22Rv1 (cell line): ENCODE measurements at regions not wholly inside any gene's neighbourhood (a gene's known extent, or its start where the extent isn't known, plus 50 kb on each side); places are given as distances from the start of the nearest gene placed in this dataset.
A peak's percentile ranks its signal among the peaks of the same experiment; 100 is the strongest.

Experiments
- H3K27ac ChIP-seq: fragments of 450-650 bp; 2 replicates; pipeline ENCODE4 v1.5.1; 2017
- CTCF ChIP-seq: fragments of 450-650 bp; IDR thresholded peaks from 2 replicates; pipeline ENCODE4 v1.5.1; 2017; ENCODE audit warnings: mild to moderate bottlenecking
- ZFX ChIP-seq: fragments of 450-650 bp; IDR thresholded peaks from 2 replicates; pipeline ENCODE4 v1.6.1; 2017; ENCODE audit warnings: antibody characterized with exemption, borderline replicate concordance

- TF ChIP-seq ZFX, result no peak
- TF ChIP-seq CTCF, result no peak
- H3K27ac ChIP-seq, result no peak overlapping the region
Measured at GRCh38 chr6:158879180-158879579, 60.0 kb upstream of the EZR start.

DNA sequence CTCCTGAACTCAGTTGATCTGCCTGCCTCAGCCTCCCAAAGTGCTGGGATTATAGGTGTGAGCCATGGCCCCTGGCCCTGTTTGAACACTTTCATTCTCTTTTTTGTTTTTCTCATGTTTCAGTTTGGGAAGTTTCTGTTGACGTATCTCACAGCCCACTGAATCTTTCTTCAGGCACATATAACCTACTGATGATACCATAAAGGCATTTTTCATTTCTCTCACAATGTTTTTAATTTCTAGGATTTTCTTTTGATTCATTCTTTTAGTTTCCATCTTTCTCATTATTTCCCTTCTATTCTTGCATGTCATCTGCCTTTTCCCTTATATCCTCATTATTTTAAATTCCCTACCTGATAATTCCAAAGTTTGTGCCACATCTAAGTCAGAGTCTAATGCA is 58.5 kb upstream of the EZR start:
- TF ChIP-seq CTCF, result no peak
- TF ChIP-seq ZFX, result no peak

GRCh38 chr6:158876886-158877285 is 57.7 kb upstream of the EZR start:
- no peak for TF ChIP-seq ZFX
- no peak for TF ChIP-seq CTCF
- H3K27ac ChIP-seq, result no peak overlapping the region

More for the DNA sequence above, 58.5 kb upstream of the EZR start:
- H3K27ac ChIP-seq, result no peak overlapping the region

DNA sequence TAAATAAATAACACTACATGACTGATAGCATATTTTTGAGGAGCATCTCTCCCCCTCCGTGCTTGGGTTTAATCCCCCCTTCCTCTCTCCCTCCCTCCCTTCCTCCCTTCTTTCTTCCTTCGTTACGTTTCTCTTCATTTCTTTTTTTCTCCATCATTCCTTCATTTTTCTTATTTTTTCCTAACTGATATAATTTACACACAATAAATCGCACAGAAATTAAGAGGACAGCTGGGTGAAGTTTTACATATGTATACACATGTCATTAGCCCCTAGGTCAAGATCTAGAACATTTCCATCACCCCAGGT is 51.4 kb upstream of the EZR start:
- H3K27ac ChIP-seq, result peak overlapping the region; percentile 99
- TF ChIP-seq CTCF, result no peak
- TF ChIP-seq ZFX, result no peak

DNA sequence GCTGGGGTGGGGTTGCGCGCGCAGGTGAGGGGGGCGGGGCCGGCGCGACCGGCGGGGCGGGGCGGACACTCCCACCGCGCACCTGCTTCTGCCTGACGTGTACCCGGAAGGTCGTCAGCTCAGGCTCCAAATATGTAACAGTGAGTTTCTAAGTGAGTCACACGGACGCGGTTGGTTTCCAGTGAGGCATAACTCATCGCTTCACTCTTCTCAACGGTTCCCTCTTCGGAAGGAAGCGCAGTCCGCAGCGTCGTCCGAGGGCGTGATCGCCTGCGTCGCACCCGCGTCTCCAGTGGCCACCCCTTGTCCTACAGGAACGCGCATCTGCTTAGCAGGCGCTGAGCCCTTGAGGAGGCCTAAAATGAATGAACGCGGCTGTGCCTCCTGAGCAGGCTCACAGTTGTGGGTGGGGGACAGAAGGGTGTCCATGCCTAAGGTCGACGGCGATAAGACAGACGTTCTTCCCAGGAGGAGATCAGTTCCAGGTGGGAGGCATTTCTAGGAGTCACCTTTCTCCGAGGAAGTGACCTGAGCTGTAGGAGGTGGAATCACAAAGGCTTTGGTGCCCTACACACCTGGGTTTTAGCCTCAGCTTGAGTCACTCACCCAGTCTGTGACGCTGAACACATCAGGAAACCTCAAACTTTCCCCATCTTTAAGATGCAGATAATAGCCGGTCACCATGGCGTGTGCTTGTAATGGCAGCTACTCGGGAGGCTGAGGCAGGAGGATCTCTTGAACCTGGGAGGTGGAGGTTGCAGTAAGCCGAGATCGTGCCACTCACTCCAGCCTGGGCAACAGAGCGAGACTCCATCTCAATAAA is 50.9 kb upstream of the EZR start:
- peak overlapping the region; percentile 99 for H3K27ac ChIP-seq

DNA sequence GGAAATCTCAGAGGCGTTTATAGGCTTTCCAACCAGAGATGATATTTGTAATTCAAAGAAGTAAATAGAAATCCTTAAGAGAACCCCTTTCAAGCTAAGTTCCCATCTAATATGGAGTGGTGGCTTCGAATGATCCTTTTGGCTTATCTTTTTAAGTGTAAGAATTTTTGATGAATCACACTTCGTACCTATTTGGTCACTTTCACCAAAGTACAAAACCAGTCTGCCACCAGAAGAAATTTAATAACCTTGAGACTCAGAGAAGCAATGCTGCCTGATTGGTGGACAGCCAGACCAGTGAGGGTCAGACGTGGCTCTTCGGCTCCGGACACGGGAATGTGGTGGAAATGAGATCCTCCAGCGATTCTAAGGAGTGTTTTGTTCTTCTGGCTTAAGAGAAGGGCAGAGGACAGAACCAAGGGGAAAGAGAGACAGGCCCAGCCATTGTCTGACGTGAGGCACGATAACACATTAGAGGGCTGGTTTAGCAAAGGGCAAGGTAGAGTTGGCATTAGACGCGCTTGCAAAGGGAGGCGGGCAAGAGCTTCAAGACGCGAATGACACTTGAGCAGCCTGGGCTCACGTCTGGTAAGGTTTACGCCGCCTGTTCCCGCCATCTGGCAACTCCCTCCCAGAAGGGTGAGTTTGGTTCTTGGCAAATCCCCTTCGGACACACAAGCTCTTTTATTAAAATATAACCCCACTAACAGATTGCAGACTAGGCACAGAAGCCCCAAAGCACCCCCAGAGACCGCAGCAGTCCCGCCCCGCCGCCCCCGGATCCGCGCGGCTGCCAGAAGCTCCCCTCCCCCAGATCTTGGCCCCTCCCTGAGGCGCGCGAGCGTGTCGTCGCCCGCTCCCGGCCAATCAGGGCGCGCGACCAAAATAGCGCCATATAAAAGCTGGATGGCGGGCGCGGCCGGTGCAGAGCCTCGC is 50.0 kb upstream of the EZR start:
- peak overlapping the region; percentile 99 for H3K27ac ChIP-seq
- TF ChIP-seq CTCF, result no peak
- TF ChIP-seq ZFX, result no peak

More for the DNA sequence above, 50.9 kb upstream of the EZR start:
- TF ChIP-seq ZFX (no peak), CTCF (0 out of 2 replicates have a peak, but pooled peaks have one; percentile 15)
